HG02840 (cell line): ENCODE measurements at regions not wholly inside any gene's neighbourhood (a gene's known extent, or its start where the extent isn't known, plus 50 kb on each side); places are given as distances from the start of the nearest gene placed in this dataset.

Experiments used
- ATAC-seq: cut with Tn5 transposase; IDR thresholded peaks from one replicate; pipeline ENCODE4 v1.9.1; 2021; ENCODE audit warnings: mild to moderate bottlenecking, moderate library complexity, moderate number of reproducible peaks; ENCODE audit not compliant: unreplicated experiment, low FRiP score

DNA sequence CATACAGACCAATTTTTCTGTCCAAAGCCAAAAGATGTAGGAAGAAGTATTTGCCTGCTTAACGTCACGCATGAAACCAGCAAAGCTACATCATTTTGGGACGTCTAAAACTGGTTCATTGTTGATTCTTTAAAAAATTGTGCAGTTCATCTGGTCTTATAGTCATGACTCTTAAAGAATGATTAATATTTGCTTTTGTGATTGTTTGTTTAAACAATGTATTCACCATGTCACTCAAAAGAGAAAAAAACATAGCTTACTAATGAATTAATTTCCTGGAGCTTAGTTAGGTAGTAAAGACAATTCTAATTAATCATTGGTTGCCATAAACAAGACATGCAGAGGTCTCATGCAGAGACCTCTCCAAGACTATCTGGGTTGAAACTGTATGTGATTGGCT lies 157.3 kb downstream of the RPS12 start:
- no peak for ATAC-seq

DNA sequence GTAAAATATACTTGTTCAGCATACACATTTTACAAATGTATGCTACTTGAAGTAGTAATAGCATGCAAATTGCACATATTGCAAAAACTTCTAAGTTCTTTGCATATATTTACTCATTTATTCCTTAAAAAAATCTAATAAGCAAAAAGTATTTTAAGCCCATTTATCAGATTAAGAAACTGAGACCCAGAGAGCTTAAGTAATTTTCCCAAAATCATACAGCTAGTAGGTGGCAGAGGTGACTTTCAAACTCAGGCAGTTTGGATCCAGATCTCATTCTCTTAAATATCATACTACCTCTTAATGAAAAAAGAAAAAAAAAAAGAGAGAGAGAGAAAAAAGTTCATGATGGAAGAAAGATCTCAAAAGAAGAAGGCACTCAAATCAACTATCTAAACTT lies 157.9 kb downstream of the RPS12 start:
- ATAC-seq = no peak

DNA sequence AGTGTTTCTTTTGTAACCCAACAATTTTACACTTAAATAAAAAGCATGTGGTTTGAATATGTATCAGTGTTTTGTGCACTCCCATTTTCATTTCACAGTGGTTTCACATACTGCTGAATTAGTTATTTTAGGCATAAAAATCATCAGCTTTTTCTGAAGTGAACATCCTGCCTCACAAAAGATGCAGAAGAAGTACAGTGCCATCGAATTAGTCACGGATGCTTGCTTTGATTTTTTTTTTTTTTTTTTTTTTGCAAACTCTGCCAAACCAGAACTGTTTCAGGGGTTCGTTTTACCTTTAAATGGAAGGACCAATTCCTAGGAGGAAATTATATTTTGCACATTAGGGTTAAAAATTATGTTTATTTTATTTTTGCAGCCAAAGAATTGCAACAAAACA lies 158.6 kb downstream of the RPS12 start:
- ATAC-seq = no peak

DNA sequence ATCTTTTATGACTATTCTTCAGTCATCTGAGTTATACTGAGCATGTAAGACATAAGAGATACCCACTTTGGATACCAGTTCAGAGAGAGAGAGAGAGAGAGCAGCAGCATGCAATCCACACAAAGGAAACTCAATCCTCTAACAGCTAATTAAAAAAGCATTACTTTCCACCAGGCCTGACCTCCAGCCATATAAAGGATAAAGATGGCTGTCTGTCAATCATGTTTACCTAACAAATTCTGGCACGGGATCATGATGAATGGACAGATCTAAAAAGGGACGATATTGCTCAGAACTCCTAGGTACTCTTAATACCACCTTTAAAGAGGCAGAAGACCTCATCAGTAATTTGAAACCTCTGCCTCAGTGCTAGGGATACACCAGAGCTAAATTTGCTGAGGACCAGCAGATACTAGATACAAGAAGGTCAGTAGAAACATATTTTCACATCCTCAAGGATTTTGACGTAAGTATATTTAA lies 159.2 kb downstream of the RPS12 start:
- ATAC-seq = no peak

DNA sequence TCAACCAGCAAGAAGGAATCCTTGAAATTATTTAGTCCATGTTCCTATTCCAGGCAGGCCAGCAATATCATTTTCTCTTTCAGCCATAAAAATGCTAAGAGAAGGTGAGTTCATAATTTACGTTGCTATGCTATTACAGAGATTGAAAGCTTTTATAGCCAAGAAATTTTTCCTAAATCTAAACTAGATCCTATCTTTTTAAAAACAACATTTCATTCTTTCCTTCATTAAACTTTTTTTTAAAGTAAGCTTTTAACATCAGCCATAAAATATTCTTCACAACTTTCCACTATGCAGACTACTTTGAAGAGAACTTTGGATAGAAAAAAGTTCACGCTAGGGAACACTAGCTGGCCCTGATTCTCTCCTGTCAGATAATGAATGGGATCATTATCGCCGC lies 159.8 kb downstream of the RPS12 start:
- no peak for ATAC-seq

DNA sequence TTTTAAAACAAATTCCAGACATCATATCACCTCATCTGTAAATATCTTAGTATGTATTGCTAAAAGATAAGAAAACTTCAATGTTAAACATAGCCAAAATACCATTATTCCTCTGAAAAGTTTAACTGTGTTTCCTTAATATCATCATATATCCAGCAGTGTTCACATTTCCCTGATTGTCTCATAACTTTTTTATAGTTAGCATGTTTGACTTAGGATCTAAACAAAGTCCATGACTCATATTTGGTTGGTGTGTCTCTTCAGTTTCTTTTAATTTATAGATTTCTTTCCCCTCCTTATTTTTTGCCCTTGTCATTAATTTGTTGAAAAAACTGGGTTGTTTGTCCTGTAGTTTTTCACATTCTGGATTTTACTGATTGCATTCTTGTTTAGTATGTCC lies 163.0 kb downstream of the RPS12 start:
- ATAC-seq = no peak

DNA sequence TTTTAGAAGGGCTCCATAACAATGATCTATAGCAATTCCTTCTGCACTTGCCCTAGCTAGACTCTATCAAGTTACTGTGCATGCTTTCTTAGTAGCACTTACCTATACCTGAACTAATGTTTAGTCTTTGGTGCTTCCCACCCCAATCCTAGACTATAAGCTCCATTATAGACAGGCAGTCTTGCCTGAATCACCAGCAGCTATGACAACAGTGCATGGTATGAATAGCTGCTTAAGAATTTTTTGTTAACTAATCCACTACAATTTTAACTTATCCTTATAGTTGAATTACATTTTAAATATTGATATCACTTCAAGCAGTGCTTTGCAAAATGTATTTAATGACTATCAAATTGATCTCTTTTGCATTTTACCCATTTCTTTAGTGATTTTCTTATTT lies 164.3 kb downstream of the RPS12 start:
- ATAC-seq = no peak

DNA sequence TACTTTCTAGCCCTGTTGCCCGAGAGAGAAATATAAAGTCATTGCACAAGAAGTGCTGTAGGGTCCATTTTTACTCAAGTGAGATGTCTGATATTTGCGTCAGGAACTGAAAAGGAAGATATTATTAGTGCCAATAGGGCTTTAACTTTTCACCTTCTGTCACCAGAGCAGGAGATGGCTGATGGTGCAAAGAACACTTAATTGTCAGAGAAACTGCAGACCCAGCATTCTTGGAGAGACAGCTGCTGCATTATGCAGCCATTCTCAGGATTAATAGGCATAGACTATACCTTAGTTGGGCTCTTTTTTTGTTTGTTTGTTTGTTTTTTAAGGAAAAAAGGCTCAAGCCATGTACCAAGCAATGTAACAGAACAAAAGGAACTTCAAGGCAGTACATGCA lies 179.4 kb downstream of the RPS12 start:
- no peak for ATAC-seq

DNA sequence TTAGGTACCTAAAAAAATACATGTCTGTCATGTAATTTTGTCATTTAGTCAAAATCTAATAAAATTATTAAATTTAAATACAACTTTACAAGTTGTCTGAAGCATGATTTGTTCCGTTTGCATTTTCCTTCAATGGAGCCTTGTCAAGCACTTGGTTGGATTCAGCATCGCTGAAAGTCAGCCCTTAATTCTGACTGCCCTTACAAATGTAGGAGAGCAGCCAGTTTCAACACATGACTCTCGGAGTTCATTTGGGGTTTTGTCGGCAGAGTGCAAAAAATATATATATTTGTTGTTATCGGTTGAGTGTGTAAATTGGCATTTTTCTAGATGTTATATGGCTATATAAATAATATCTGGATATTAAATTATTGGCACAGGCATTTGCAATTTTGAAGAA lies 180.6 kb downstream of the RPS12 start:
- ATAC-seq = no peak

DNA sequence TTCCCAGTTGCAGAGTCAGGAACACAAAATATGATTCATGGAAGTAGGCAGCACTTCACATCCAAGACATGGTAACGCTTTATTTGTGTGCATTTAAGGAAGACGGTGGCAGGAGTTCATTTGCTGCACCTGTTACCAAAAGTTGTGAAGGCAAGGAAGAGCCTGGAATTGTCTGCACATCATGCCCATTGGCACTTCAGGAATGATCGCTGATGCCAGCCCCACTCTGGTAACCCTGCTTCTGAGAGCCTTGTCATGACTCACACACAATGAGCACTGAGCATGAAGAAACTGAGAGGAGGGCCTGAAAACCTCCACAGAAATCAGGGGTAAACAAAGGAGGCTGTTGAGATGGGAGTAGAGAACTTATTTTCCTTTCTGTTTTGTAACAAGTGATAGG lies 181.1 kb downstream of the RPS12 start:
- no peak for ATAC-seq

DNA sequence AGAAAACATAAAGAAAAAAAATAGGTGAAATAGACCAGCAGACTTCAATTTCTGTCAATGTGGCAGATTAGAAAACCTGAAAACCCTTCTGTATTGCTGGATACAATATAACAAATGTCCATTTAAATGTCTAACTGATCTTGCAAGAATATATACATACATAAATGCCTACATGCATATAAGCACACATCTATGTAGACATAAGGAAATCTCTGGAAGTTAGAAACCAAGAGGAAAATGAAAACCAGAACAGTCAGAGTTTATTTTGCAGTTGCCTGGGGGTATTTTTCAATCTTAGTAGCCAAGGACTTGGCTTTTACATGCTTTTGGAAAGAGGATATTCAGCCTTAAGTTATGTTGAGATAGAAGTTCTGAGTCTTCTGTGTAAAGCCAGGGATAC lies 184.0 kb downstream of the RPS12 start:
- ATAC-seq = no peak

DNA sequence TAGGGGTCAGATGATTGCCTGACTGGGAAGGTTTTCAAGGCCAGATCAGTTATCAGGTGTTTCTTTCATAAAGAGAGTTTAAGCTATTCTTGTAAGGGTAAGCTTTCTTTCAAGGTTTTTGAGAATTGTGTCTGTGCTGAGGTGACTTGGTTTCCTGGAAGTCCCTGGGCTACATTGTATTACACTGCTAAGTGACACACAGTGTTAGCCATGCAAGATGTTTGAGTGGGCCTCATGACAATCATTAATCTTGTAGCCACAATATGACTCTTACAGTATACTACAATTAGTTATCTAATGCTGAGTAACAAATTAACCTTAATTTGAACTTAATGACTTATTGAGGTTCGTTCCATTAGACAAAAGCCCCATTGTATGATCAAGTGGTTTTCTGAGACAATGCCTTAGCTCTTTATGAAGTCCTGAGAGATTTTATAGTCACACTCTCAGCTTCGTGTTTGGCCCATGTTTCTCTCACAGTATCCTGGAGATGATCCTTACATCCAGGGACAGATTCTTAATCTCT lies 186.7 kb downstream of the RPS12 start:
- ATAC-seq = no peak

DNA sequence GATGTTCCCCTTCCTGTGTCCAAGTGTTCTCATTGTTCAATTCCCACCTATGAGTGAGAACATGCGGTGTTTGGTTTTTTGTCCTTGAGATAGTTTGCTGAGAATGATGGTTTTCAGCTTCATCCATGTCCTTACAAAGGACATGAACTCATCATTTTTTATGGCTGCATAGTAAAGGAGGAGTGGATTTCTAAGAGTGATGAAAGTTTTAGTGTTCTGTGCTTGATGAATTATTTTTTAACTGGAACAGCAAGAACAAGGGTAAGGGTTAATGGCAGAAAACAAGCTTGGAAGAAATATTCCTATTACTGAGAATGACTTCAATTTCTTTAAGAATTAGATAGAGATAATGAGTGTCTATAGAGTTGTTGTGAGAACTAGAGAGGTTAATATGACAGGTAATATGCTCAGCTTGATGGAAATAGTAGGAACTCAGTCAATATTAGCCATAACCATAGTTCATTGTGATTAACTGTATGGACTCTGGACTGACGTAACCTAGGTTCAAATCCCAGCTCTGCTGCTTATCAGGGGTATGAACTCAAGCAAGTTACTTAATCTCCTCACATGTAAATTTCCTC lies 190.0 kb downstream of the RPS12 start:
- no peak for ATAC-seq

DNA sequence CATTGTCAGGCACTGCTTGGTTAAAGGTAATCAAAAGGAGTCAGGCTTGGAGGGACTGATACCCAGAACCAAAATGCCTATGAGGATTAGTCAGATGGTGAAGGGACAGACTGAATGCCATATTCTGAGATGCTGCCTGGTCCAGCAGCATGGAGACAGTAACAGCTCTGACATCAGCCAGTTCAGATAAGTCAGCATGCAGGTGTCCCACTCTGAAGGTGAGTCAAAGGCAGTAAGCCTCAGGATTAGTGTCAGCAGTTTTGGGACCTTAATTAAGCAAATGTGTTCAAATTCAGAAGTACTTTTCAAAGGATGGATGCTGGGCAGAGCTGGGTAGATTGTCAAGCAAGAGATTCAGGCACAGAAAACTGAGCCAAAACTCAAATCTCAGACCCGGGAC lies 198.4 kb downstream of the RPS12 start:
- no peak for ATAC-seq

DNA sequence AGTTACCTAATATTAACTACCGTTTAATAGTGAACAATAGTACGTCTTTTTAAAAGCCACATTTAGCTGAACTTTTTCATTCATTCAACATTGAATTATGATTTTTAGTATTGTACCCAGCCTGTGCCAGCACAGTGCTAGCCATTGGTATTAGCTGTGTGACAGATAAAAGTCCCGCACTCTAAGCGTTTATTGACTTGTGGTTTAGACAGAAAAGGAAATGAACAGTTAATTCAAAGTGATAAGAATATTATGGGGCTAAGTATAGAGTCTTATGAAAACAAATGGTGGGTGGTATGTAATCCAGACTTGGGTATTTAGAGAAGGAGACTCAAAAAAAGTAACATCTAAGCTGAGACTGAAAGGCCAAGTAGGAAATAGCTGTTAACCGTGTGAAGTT lies 202.3 kb downstream of the RPS12 start:
- ATAC-seq = no peak

DNA sequence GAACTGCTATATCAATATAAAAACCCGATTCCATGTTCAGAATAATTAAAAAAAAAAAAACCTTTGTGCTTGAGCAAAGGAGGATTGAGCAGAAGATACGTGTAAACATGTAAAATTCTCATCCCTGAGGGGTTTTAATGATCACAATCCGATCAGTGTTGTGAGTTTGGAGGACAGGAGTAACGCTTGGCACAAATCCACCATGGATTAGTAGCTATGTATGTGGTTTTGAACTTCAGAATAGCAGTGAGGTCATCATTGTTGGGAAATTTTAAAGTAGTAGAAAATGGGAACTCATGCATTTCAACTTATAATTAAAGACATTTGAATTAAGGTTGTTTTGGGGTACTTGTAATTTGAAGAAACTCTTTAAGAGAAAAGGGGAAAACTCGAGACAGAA lies 203.2 kb downstream of the RPS12 start:
- no peak for ATAC-seq

DNA sequence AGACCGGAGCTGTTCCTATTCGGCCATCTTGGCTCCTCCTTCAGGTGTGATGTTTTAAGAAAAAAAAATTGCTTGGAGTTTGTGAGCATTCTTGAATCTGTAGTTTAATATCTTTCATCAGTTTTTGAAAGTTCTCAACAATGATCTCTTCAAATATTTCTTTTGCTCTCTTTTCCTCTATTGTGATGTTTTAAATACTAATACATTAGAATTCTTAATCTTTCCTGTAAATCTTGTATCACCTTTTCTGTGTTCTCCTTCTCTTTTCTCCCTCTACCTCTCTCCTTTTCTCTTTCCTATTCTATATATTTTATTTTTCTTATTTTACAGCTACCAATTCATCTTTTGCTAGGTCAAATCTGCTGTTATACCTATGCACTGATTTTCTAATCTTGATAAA lies 212.3 kb downstream of the RPS12 start:
- ATAC-seq = no peak

DNA sequence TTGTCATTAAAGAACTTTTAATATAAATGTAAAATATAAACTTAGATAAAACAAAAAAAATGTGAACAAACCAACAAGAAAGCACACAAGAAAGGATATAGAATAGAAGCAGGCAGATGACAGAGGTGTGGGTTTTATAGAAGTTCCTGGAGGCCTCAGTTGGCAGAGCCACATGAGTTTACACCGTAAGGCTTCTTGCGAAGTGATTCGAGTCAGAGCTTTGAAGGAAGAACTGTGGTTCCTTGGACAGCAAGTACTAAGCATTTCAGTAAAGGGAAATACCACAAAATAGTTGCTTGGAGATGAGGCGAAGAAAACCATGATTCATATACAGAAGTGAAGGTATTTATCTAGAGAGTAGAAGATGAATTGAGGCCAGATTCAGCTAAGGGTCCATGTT lies 207.9 kb upstream of the EYA4 start:
- ATAC-seq = no peak

DNA sequence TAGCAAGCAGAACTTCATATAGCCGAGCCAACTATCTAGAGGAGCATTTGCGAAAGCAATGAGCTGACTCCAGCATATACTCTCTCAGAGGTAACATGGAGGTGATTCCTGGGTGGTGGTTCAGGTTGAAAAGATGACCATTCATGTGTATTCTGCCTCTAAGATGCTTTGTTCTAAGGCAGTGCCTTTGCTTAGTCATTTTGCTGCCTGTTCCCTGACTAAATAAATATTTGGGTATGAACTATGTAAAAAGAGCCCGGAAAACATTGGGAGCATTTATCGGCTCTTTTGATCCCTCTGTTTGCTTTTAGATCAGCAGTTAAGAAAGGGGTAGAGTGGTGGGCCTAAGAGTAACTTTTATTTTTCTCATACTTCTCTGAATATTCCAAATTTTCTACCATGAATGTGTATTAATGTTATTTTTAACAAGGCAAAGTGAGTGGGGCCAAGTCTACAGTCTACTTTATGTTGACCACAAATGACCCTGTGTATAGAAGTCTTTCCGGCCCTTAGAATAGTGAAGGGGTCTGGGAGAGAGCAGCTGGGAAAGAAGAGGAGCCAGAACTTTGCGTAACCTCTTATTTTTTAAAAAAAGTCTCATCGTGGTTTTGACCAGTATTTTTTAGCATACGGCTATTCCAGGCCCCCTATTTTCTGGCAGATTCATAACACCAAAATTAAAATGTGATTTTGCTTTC lies 206.5 kb upstream of the EYA4 start:
- ATAC-seq = no peak

DNA sequence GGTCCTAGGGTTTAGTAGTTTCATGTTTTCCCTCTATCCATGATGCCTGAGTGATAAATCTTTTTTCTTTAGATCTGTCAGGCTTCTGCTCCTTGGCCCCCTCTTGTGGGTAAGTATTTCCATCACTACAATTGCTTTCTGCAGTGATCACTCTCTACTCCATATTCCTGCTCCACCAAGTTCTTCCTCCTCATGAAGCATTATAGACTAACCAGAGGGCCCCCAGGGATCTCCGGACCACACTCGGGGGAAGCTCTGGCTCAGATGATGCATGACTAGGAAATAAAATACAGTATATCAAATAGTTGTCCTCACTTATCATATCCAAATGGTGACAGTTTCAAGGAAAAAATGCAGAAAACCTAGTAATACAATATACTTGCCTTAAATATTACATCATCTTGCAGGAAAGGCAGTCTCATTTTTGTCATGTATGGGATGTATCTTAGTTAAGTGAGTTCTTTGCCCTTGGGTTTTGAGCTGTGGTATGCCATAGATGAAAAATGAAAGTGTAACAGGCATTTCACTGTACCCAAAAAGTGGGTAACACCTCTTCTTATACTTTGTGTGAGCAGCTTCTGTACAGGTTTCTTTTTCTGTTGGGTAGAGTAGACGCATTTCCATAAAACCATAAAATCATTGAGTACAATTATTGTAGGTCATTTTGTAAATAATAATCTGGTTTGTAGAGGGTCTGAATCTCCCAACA lies 200.9 kb upstream of the EYA4 start:
- ATAC-seq = no peak

DNA sequence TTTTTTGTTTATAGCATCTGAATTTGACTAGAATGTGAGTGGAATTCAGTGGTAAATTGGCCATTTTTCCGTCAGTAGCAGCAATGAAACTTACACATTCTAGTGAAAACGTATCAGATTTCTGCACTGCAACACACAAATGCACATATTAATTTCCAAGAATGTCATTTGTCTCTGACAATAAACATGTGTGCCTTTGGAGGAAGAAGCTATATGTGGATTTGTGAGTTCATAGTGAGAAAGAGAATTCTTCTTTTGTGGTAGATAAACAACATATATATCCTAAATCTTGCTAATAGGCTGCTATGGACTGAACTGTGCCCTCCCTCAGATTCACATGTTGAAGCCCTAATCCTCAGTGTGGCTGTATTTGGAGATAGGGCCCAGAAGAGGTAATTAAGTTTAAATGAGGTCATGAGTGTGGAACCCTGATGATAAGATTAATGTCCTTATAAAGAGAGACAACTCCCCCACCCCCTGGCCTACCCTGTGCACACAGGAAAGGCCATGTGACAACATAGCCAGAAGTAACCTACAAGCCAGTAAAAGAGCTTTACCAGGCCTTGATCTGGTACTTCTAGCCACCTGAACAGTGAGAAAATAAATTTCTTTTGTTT lies 200.2 kb upstream of the EYA4 start:
- ATAC-seq = no peak
